ENCODE measurements at regions not wholly inside any gene's neighbourhood (a gene's known extent, or its start where the extent isn't known, plus 50 kb on each side); places are given as distances from the start of the nearest gene placed in this dataset.

- DNase-seq = no peak
- CTCF ChIA-PET = no interaction called here
- peak overlapping the region; percentile 24 for H3K4me3 Mint-ChIP-seq (ENCODE audit: low read depth, unreplicated experiment)
- peaks cover 17% of the 10 kb centered on the region for H3K4me1 Mint-ChIP-seq (ENCODE audit: low read depth, unreplicated experiment)
- BruUV-seq (replicated peaks) = no TSS peak
- intact Hi-C loops (cut with micrococcal nuclease; ENCODE audit: unreplicated experiment) = no loop called here
- H3K9me3 Mint-ChIP-seq (ENCODE audit: low read depth, unreplicated experiment) = no peaks in the 10 kb centered on the region
- H3K27ac Mint-ChIP-seq (ENCODE audit: unreplicated experiment) = no peak overlapping the region
- no peaks in the 10 kb centered on the region for H3K36me3 Mint-ChIP-seq (ENCODE audit: insufficient read depth, unreplicated experiment)
- no peak for TF ChIP-seq CTCF (IDR thresholded peaks at IDR 0.05; ENCODE audit: unreplicated experiment)
- H3K27me3 Mint-ChIP-seq (ENCODE audit: unreplicated experiment) = no peaks in the 10 kb centered on the region
Measured at GRCh38 chrX:68995386-68995779, 166.6 kb downstream of the EFNB1 start.

GRCh38 chrX:68994891-68995255 lies 166.1 kb downstream of the EFNB1 start:
- CTCF ChIA-PET = no interaction called here
- BruUV-seq (replicated peaks) = no TSS peak
- Mint-ChIP-seq H3K4me3 (ENCODE audit: low read depth, unreplicated experiment) (no peak overlapping the region), H3K27ac (ENCODE audit: unreplicated experiment) (no peak overlapping the region), H3K36me3 (ENCODE audit: insufficient read depth, unreplicated experiment) (no peaks in the 10 kb centered on the region), H3K27me3 (ENCODE audit: unreplicated experiment) (no peaks in the 10 kb centered on the region), H3K4me1 (ENCODE audit: low read depth, unreplicated experiment) (peaks cover 17% of the 10 kb centered on the region), H3K9me3 (ENCODE audit: low read depth, unreplicated experiment) (no peaks in the 10 kb centered on the region)
- intact Hi-C loops (cut with micrococcal nuclease; ENCODE audit: unreplicated experiment) = no loop called here
- DNase-seq = no peak
- TF ChIP-seq CTCF (IDR thresholded peaks at IDR 0.05; ENCODE audit: unreplicated experiment) = no peak

- H3K36me3 Mint-ChIP-seq (ENCODE audit: insufficient read depth, unreplicated experiment) = no peaks in the 10 kb centered on the region
- CTCF ChIA-PET = no interaction called here
- DNase-seq = no peak
- no peak overlapping the region for H3K4me3 Mint-ChIP-seq (ENCODE audit: low read depth, unreplicated experiment)
- intact Hi-C loops (cut with micrococcal nuclease; ENCODE audit: unreplicated experiment) = no loop called here
- H3K27me3 Mint-ChIP-seq (ENCODE audit: unreplicated experiment) = no peaks in the 10 kb centered on the region
- no TSS peak for BruUV-seq (replicated peaks)
- H3K27ac Mint-ChIP-seq (ENCODE audit: unreplicated experiment) = no peak overlapping the region
- no peak for TF ChIP-seq CTCF (IDR thresholded peaks at IDR 0.05; ENCODE audit: unreplicated experiment)
- no peaks in the 10 kb centered on the region for H3K9me3 Mint-ChIP-seq (ENCODE audit: low read depth, unreplicated experiment)
- H3K4me1 Mint-ChIP-seq (ENCODE audit: low read depth, unreplicated experiment) = peaks cover 17% of the 10 kb centered on the region
Measured at GRCh38 chrX:68994135-68994890, 165.5 kb downstream of the EFNB1 start.

GRCh38 chrX:68992821-68993397 lies 164.1 kb downstream of the EFNB1 start:
- Mint-ChIP-seq H3K36me3 (ENCODE audit: insufficient read depth, unreplicated experiment) (no peaks in the 10 kb centered on the region), H3K27me3 (ENCODE audit: unreplicated experiment) (no peaks in the 10 kb centered on the region), H3K4me1 (ENCODE audit: low read depth, unreplicated experiment) (peaks cover 17% of the 10 kb centered on the region), H3K27ac (ENCODE audit: unreplicated experiment) (no peak overlapping the region), H3K9me3 (ENCODE audit: low read depth, unreplicated experiment) (no peaks in the 10 kb centered on the region), H3K4me3 (ENCODE audit: low read depth, unreplicated experiment) (no peak overlapping the region)
- CTCF ChIA-PET = interaction anchor here (0.7 kb wide), 1 partner anchor 9 kb away, joined by 5 read pairs; no protein-coding TSS in a partner anchor
- BruUV-seq (replicated peaks) = no TSS peak
- intact Hi-C loops (cut with micrococcal nuclease; ENCODE audit: unreplicated experiment) = no loop called here
- no peak for TF ChIP-seq CTCF (IDR thresholded peaks at IDR 0.05; ENCODE audit: unreplicated experiment)
- DNase-seq = no peak
